ENCODE measurements at regions not wholly inside any gene's neighbourhood (a gene's known extent, or its start where the extent isn't known, plus 50 kb on each side); places are given as distances from the start of the nearest gene placed in this dataset.

- TF ChIP-seq EP300 (IDR thresholded peaks at IDR 0.05) (no peak), CTCF (IDR thresholded peaks at IDR 0.05) (no peak)
Observed at GRCh38 chr19:30855442-30855841, 483.3 kb downstream of the ZNF536 start.

Data from tibial nerve (tissue), 4 donors.